HG02642 (cell line): ENCODE measurements at regions not wholly inside any gene's neighbourhood (a gene's known extent, or its start where the extent isn't known, plus 50 kb on each side); places are given as distances from the start of the nearest gene placed in this dataset.

Experiments used
- ATAC-seq: cut with Tn5 transposase; IDR thresholded peaks from one replicate; pipeline ENCODE4 v1.9.1; 2021; ENCODE audit warnings: mild to moderate bottlenecking; ENCODE audit not compliant: unreplicated experiment, poor library complexity

DNA sequence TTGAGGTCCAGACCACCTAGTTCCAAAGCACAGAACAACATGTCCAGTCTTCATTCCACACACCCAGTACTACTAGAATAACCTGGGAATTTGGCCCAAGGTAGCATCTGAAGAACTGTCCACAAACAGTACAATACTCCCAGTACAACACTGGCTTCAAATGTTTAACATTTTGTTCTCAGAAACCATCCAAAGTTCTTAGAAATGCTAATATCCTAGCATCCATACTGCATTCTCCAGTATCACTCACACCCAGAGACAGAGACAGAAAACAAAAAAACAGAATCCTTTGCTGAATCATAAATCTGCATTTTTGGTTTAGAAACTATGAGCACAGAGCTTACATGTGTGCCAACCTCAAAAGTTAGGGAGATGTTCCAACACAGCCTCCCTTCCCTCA lies 490.8 kb downstream of the FOXO1 start:
- no peak for ATAC-seq

DNA sequence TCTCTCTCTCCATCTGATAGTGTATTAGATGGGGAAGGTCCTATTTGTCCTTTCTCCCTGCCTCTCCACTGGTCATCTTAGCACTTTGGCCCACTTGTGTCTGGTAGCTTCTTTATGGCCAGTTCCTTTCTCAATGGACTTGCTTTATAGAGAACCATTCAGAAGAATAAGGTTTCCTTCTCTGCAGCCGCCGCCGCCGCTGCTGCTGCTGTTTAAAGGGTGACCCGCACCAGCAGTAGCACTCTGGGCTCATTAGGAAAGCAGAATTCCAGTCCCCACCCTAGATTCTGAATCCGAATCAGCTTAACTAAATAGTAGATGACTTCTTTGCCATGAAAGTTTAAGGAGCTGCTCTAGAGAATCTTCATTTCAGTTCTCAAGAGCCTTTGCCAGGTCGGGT lies 490.2 kb downstream of the FOXO1 start:
- ATAC-seq, result no peak

DNA sequence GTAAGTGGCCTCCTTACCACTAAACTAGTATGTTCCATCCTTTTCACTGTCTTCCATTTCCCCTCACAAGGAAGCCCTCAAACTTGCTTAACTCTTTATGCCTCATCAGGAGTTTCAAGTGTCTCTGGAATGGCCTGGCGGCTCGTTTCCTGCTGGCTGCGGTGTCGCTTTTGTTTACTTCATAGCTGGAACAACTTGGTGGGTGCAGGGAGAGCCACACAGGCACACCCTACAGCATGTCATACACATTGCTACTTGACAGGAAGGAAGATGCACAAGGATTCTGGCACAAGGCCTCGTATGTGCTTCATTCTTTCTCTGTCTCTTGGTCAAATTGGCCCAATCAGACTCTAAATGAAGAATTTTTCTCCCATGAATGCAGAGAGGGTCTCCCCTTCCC lies 488.3 kb downstream of the FOXO1 start:
- ATAC-seq, result no peak

DNA sequence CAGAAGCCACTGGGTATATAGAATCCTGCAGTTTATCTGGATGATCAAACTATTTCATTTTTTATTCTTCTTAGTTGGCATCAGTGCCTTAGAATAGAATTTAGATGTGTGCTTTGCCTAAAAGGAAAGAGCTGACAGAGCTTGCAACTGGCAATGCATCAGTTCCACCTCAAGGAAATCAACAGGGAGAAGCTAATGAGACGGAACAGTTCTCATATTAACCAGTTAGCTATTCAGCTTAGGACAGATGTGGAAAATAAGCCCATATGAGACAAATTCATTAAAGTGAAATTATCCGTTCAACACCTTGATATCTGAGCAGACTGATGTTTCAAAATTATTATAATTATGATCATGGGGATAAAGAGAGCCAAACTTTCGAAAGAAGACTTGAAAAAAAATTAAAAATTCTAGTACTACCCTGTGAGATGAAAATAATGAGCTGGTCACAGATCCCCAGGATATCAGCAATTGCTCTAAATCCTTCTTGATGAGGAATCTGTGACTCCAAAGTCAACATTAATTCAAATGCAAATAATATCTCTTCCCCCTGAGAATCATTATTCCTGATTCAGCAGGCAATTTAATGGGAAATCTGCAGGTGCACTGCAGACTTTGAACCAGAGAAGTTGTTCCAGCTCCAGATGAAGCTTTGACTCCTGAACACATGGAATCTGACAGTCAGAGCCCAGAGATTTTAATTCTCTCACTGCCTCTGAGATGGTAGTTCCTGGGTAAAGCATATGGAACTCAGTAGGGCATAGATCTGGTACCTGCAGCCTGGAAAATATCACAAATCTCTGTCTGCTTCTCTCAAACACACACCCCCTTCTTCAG lies 486.8 kb downstream of the FOXO1 start:
- no peak for ATAC-seq

DNA sequence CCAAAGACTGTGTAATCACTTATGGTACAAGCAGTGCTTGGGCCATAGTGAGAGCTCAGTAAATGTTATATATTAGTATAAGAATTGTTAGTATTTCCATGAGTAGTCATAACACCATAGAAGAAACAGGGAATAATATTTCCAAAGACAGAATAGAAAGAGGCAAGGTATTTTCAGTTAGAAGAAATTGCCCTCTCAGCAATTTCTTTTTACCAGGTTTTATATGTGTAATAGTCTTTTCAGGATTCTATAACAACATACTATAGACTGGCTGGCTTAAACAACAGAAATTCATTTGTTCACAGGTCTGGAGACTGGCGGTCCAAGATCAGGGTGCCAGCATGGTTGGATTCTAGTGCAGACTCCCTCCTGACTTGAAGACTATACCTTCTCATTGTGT lies 485.7 kb downstream of the FOXO1 start:
- no peak for ATAC-seq

DNA sequence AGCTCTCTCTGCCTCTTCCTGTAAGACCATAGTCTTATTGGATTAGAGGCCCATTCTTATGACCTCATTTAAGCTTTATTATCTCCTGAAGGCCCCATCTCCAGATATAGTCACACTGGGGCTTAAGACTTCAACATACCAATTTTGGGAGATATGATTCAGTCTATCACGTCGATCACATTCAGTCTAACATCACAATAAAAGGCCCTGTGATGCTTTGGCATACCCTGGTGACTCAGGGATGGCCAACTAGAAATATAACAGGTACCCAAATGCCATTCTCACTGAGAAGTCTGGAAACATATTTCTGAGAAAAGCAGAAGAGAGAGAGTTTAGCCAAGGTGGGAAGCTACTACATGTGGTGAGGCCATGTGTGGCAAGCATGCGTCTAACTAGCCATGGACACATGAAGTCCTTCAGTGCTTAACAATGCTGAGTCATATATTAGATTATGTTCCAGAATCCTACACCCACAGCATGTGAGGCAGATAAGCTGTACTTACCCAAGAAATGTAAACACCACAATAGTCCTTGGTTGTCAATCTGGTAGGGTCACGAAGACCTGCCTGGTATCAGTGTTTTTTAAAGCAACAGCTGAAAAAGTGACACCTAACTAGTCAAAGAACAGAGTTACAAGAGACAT lies 485.1 kb downstream of the FOXO1 start:
- ATAC-seq, result no peak

DNA sequence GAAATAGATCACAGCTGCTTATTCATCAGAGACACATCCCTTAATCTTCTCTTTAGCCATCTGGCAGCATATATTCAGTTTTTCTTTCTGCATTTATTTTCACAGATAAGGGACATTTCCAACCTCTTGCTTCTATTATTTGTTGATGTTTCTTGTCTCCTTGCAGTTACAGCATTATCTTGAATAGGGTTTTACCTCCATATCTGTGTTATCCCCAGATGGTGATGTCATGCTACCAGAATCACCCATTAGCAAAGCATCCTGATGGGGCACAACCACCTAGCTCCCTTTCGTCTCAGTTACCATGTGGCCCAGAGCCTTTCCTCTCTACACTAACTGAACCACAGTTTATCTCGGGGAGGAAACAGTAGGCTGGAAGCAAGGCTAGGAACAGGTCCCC lies 483.9 kb downstream of the FOXO1 start:
- no peak for ATAC-seq

DNA sequence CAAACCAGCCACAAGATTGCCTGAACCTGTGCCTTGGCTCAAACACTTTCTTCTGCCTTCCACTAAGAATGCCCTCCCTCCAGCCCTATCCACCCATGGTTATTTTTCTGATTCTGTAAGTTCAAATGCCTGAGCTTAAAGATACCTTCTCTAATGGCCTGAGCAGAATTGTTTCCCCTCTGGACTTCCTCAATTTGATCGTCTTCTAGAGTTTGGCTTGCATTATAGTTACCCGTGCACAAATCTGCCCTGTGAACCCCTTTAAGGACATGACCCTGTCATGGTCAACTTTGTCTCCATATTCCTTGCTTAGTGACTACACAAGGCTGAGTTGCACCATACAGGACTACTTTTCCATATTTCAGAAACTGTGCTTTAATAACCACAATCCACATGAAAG lies 481.0 kb downstream of the FOXO1 start:
- ATAC-seq, result no peak

DNA sequence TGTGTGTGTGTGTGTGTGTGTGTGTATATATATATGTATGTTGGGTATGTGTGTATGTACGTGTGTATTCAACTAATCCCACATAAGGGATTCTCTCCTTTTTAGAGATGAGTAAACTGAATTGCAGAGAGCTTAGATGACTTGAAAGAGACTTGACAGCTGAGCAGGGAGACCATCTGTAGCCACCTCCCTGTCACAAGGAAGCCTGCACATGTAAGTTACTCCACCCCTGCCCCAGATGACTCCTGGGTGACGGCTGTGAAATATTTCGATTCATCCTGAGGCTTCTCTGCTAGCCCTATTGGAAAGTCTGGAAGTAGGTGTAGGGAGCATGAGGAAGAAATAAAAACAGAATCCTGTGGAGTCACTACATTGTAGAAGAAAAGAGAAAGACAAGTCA lies 480.4 kb downstream of the FOXO1 start:
- no peak for ATAC-seq

DNA sequence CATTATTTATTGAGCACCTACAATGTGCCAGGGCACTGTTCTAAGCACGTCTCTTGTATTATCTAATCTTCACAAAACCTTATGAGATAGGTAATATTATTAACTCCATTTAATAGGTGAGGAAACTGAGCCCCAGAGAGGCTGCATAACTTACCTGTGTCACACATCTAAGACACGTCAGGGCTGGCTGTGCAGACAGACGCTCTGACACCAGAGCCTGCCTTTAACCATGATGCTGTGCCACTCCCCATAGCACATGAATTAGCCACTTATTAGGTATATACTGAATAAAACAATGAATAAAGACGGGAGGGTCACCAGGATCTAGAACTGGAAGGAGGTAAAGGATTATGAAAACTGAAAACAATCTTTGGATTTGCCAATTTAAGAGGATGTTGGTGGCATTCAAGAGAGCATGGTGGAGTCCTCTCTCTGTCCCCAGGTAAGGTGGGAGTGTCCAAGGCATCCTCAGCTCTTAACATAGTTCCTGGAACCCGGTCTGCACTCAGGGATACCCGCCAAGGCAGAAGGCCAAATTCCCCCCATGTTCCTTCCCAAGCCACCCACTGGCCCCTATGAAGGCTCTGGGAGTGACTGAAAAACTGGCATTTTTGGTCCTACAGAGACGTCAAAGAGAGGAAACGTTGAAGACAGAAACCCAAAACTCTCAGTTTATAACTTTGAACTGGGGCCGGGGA lies 479.7 kb downstream of the FOXO1 start:
- ATAC-seq, result no peak

DNA sequence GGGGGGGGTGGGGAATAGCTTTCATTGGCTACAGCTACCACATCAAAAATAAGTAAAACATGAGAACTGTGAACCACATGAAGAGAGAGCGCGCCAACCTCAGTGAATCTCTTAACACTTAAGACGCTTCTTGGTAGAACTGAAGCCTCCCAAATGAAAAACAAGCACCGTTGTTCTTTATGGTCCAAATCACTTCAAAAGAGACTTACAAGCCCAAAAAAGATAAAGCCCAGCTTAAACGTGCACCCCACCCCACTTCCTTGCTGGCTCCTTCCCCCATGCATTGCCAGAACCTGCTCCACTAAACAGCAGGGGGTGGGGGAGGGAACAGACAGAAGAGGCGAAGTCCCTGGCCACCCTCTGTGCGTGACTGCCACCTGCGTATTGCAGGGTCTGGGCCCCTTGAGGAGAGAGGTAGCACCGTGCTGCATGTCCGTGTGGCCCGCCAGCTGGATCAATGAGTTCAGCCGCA lies 479.1 kb downstream of the FOXO1 start:
- ATAC-seq, result no peak

DNA sequence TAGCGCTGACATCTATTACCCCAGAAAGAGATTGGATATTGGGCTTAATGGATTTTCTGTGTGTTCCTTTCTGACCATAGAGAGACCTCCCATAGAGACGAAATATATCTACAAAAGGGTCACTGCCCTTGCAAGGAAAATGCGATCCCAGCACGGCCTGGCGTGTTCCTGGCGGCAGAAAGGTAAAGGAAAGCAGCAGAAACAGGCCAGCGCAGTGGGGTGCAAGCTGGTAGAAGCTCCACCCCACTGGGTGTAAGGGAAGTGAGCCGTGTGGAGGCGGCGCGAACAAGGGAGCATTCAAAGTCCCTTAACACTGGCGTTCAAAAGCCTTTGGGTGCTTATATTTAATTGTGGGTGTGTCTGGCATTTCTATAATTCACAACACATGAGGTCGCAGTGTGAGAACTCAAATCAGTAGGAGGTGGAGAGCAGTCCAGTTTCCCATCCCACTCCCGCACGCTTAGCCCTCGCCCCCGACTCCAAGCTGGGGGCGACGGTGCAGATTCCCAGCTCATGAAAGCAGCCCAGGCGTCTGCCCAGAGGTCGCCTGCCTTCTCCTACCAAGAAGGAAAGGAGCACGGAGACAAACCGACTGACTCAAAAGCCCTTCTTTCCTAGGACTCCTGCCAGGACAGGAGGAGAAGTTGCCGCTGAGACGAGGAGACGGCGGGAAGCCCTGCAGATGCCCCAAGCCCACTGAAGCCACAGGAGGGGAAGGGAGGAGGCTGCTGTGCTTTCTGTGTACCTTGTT lies 478.4 kb downstream of the FOXO1 start:
- no peak for ATAC-seq

DNA sequence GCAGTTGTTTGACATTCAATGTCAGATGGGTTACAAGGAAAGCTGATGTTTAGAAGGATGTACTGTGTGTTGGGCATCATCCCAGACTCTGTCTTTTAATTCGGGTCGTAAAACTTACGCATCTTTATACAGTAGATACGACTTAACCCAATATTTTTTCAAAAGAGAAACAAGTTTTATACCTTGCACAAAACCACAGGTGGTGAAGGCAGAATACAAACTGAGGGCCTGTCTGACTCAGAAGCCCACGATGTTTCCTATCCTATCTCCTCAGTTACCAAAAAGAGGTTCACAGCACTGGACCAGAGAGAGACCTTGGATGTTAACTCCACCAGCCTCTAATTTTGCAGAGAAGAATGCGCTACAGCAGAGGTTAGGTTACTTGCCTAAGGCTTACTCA lies 477.0 kb downstream of the FOXO1 start:
- ATAC-seq, result no peak

DNA sequence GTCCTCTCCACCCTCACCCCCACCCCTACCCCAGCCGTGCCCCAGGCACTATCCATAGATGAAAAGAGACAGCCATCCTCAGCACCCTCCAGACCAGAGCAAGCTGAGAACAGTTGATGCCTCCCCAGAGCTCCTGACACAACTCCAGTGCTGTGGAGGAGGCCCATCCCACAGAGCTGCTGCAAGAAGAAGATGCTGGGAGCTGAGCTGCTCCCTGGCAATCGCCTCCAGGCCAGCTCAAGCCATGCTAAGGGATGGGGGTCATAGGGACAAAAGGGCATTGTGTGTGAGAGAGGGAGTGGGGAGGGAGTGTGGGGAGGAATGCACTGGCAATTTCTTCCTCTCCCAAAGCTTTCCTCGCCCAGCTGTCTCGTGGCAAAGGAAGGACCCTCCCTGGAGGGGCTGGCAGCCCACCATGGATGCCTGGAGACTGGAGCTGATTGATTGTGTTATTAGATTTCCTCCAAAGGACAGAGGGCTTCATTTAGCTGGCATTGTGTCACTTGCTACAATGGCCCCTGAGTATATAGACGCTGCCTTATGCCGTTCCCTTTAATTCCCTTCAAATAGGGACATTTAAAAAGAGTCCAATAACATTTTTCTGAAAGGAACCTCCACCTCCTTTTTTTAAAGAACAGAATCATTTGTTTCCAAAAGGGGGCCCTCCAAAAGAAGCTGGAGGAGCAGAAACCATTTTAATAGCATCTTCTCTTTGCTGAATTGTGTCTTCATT lies 476.4 kb downstream of the FOXO1 start:
- no peak for ATAC-seq

DNA sequence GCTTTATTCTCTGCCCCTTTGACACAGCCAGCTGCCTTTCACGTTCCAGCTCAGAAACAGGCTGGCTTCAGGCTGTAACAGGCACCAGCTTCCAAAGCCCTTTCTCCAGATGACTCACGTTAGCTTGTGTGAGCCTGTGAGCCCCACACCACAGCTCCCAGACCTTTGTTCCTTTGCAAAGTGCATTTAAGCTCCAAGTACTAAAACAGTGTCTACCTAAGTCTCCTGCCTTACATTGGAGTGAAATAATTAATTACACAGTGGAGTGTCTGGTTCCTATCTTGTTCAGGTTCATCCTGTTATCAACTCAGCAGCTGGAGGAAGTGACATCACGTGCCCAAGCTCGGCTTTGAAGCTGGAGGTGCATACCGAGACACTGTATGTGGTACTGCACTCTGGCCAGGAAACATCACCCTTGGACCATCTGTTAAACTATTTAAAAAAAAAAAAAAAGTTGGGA lies 475.8 kb downstream of the FOXO1 start:
- ATAC-seq, result peak; percentile 47

DNA sequence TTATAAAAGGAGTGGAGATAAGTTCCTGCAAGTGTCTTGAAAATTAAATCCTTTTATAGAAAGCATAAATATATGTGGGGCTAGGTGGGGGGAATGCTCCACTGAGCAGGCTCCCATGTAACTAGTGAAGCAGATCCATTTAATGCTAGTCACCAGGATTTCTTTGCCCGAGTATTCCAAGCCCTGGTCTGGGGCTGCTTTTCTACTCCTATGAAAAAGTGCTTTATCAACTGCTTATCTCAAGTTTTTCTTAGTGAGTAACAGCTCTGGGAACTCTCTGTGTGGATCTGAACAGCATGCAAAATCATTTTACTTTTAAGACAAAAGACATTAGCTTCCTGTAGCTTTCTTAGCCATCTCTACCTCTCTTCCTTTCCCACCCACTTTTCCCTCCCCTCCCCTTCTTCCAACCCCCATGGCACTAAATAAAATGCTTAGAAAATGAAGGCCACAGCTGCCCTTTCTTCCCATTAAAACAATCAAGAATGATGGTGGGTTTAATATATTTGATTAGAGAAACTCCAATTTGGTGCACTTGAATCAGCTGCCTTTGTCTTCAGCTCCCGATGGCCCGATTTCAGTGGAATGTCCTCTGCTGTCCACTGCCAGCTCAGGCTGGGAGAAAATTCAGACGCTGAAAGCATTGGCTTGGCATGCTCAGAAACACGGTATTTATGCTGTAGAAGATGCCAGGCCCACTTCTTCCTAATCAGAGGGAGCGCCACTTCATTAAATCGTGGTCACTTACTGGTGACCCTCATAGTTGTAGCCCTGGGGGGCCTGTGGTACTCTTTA lies 475.1 kb downstream of the FOXO1 start:
- ATAC-seq, result no peak

DNA sequence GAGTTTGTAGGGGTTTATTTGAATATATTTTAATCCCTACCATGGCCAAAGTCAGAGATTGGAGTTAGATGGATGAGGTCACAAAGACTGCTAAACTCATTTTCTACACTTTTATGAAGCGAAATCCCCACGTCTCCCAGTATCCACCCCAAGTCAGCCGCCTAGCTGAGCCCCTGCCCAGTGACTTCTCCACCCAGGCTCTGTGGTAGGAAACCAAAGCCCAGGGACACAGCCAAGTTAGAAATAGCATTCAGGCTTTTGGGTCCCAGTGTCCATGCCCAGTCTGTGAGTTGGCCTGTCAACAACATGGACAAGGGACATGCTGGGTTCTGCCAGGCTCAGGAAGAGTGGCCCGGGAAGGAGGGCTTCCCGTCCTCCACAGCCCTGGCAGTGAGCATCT lies 474.0 kb downstream of the FOXO1 start:
- ATAC-seq, result no peak

DNA sequence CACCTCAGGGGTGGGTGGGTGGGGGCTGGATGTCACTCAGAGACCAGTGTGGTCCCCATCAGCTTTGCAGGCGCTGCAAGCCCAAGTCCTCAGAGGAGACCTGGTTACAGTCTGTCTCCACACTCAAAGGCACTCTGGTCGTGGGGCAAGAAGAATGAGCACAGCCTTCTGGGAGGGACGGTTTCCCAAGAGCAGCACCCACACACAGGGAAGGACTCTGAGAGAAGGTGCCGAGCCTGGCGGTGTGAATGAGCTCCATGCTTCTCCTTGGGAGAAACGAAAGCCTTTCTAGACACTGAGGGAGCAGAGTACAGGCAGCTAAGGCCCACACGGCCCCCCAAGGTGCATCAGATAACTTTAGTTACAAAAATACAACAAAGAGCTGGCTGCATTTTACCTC lies 473.6 kb downstream of the FOXO1 start:
- no peak for ATAC-seq
